ENCODE measurements at regions not wholly inside any gene's neighbourhood (a gene's known extent, or its start where the extent isn't known, plus 50 kb on each side); places are given as distances from the start of the nearest gene placed in this dataset.

DNA sequence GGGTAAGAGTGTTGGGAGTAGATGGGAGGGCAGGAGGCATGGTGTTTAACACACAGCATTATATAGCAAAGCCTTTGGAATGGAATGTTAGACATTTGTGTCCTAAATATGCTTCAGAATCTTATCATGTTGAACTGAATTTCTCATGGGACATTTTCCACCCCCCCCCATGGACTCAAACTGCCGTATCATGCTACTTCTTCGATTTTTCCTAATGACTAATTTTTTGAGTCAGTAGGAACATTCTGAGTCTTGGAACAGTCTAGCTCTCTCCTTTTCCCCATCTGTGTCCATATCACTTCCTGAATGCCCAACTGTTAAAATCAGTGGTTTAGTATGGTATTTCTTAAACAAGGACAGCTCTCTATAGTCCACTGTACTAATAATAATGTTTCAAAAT, 380.6 kb downstream of the TLE4 start:
- Histone ChIP-seq H3K9ac (ENCODE audit: control insufficient read depth, insufficient read depth, low read length) (no peak overlapping the region), H3K36me3 (ENCODE audit: control insufficient read depth in 2 of 2, insufficient read depth in 2 of 2, low read length in 1 of 2) (no peaks in the 10 kb centered on the region), H3K9me3 (replicated peaks; ENCODE audit: control insufficient read depth, insufficient read depth, low read length) (no peaks in the 10 kb centered on the region), H3K27me3 (replicated peaks in 1 of 2; ENCODE audit: control insufficient read depth in 2 of 2, insufficient read depth in 2 of 2, low read length in 1 of 2) (no peaks in the 10 kb centered on the region), H4K20me1 (ENCODE audit: control insufficient read depth, insufficient read depth) (no peaks in the 10 kb centered on the region), H2AFZ (ENCODE audit: control insufficient read depth, low read depth, low read length) (no peak overlapping the region), H3K79me2 (ENCODE audit: control insufficient read depth, insufficient read depth, low read length) (no peaks in the 10 kb centered on the region), H3K27ac (ENCODE audit: control insufficient read depth, insufficient read depth) (no peak overlapping the region), H3K4me3 (no peak overlapping the region), H3K4me2 (ENCODE audit: control insufficient read depth, insufficient read depth) (no peak overlapping the region), H3K4me1 (ENCODE audit: control insufficient read depth, insufficient read depth, low read length) (no peaks in the 10 kb centered on the region)
- ATAC-seq = no peak
- TF ChIP-seq NFXL1 (IDR thresholded peaks at IDR 0.05; ENCODE audit: borderline replicate concordance) (no peak), FOXM1 (IDR thresholded peaks at IDR 0.05; ENCODE audit: low read depth, low read length) (no peak), IKZF2 (IDR thresholded peaks at IDR 0.05) (no peak), WRNIP1 (IDR thresholded peaks at IDR 0.05; ENCODE audit: borderline replicate concordance, low read depth, low read length) (no peak), TAF1 (IDR thresholded peaks at IDR 0.05; ENCODE audit: borderline replicate concordance, low read depth, low read length) (no peak), POLR2AphosphoS2 (IDR thresholded peaks at IDR 0.05; ENCODE audit: low read depth, low read length) (no peak)
- TF ChIP-seq, protein P1, sequence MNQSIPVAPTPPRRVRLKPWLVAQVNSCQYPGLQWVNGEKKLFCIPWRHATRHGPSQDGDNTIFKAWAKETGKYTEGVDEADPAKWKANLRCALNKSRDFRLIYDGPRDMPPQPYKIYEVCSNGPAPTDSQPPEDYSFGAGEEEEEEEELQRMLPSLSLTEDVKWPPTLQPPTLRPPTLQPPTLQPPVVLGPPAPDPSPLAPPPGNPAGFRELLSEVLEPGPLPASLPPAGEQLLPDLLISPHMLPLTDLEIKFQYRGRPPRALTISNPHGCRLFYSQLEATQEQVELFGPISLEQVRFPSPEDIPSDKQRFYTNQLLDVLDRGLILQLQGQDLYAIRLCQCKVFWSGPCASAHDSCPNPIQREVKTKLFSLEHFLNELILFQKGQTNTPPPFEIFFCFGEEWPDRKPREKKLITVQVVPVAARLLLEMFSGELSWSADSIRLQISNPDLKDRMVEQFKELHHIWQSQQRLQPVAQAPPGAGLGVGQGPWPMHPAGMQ (IDR thresholded peaks at IDR 0.05; ENCODE audit: borderline replicate concordance) = no peak
- DNase-seq (ENCODE audit: low read depth, low spot score) = no peak
- ChIA-PET CTCF (no interaction called here), SMC1A (ENCODE audit: uncharacterized antibody, unreplicated experiment) (no interaction called here), RAD21 (ENCODE audit: unreplicated experiment) (interaction anchor here (0.7 kb wide), 1 partner anchor 222 kb away, joined by 3 read pairs; no protein-coding TSS in a partner anchor), POLR2A (no interaction called here)
- 86% methylated on average over 2 of the region's 2 CpGs for WGBS (ENCODE audit: insufficient coverage, insufficient replicate concordance, low lambda C conversion rate, missing lambda C conversion rate)
- no TSS peak for BruUV-seq (replicated peaks)
- no peak for FAIRE-seq
- in situ Hi-C loops (cut with MboI) (no loop called here), intact Hi-C loops (cut with micrococcal nuclease; ENCODE audit: unreplicated experiment) (no loop called here)

DNA sequence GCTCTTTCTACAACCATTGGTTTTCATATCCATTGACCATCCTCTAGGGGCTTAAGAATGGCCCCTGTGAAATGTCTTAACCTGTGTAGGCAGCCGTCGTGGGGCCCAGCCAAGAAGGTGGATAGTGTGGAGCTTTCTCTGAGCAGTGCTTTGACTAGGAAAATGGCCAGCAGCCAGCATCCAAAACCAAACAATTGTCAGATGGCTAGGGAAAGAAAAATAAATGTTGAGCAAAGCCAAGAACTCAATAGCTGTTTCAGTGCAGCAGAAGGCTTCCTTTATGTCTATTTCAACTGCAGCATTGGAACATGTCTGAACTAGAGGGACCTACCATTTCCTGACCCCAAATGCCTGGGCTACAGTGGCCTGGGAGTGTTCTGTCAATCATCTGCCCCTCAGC, 374.9 kb downstream of the TLE4 start:
- intact Hi-C loops (cut with micrococcal nuclease; ENCODE audit: unreplicated experiment) = no loop called here
- FAIRE-seq = no peak
- CTCF ChIA-PET = interaction anchor here (0.9 kb wide), 1 partner anchor 8 kb away, joined by 3 read pairs; no protein-coding TSS in a partner anchor
- TF ChIP-seq TBL1XR1 (IDR thresholded peaks at IDR 0.05; ENCODE audit: low read depth, low read length) (no peak), ASH2L (IDR thresholded peaks at IDR 0.05; ENCODE audit: borderline replicate concordance, low read depth) (no peak), ZBED1 (IDR thresholded peaks at IDR 0.05; ENCODE audit: borderline replicate concordance) (no peak), POLR2AphosphoS2 (IDR thresholded peaks at IDR 0.05; ENCODE audit: low read depth, low read length) (no peak), E2F4 (IDR thresholded peaks at IDR 0.05; ENCODE audit: low read depth, low read length) (no peak), MXI1 (IDR thresholded peaks at IDR 0.05; ENCODE audit: low read depth, low read length) (no peak), HDGF (IDR thresholded peaks at IDR 0.05) (no peak), SMAD1 (IDR thresholded peaks at IDR 0.05; ENCODE audit: low read depth, partially characterized antibody) (no peak), MEF2B (IDR thresholded peaks at IDR 0.05; ENCODE audit: partially characterized antibody, poor library complexity, severe bottlenecking) (no peak)
- TF ChIP-seq, protein P2, sequence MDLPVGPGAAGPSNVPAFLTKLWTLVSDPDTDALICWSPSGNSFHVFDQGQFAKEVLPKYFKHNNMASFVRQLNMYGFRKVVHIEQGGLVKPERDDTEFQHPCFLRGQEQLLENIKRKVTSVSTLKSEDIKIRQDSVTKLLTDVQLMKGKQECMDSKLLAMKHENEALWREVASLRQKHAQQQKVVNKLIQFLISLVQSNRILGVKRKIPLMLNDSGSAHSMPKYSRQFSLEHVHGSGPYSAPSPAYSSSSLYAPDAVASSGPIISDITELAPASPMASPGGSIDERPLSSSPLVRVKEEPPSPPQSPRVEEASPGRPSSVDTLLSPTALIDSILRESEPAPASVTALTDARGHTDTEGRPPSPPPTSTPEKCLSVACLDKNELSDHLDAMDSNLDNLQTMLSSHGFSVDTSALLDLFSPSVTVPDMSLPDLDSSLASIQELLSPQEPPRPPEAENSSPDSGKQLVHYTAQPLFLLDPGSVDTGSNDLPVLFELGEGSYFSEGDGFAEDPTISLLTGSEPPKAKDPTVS (IDR thresholded peaks at IDR 0.05; ENCODE audit: low read depth, low read length) = no peak

More for the DNA sequence above, 374.9 kb downstream of the TLE4 start:
- BruUV-seq (replicated peaks) = no TSS peak
- ChIA-PET SMC1A (ENCODE audit: uncharacterized antibody, unreplicated experiment) (interaction anchor here (1.1 kb wide), 1 partner anchor 12 kb away, joined by 3 read pairs; no protein-coding TSS in a partner anchor), RAD21 (ENCODE audit: unreplicated experiment) (interaction anchor here (0.7 kb wide), 1 partner anchor 468 kb away, joined by 3 read pairs; no protein-coding TSS in a partner anchor), POLR2A (no interaction called here)
- Histone ChIP-seq H3K79me2 (ENCODE audit: control insufficient read depth, insufficient read depth, low read length) (no peaks in the 10 kb centered on the region), H3K36me3 (ENCODE audit: control insufficient read depth in 2 of 2, insufficient read depth in 2 of 2, low read length in 1 of 2) (no peaks in the 10 kb centered on the region), H3K27ac (ENCODE audit: control insufficient read depth, insufficient read depth) (no peak overlapping the region), H2AFZ (ENCODE audit: control insufficient read depth, low read depth, low read length) (no peak overlapping the region), H3K9me3 (replicated peaks; ENCODE audit: control insufficient read depth, insufficient read depth, low read length) (no peaks in the 10 kb centered on the region), H3K4me3 (no peak overlapping the region), H3K4me1 (ENCODE audit: control insufficient read depth, insufficient read depth, low read length) (no peaks in the 10 kb centered on the region), H4K20me1 (ENCODE audit: control insufficient read depth, insufficient read depth) (no peaks in the 10 kb centered on the region), H3K9ac (ENCODE audit: control insufficient read depth, insufficient read depth, low read length) (no peak overlapping the region), H3K27me3 (replicated peaks in 1 of 2; ENCODE audit: control insufficient read depth in 2 of 2, insufficient read depth in 2 of 2, low read length in 1 of 2) (no peaks in the 10 kb centered on the region), H3K4me2 (ENCODE audit: control insufficient read depth, insufficient read depth) (no peak overlapping the region)
- in situ Hi-C loops (cut with MboI) = no loop called here
- ATAC-seq (no peak), DNase-seq (ENCODE audit: low read depth, low spot score) (no peak)
- 0% methylated on average over 2 of the region's 2 CpGs for WGBS (ENCODE audit: insufficient coverage, insufficient replicate concordance, low lambda C conversion rate, missing lambda C conversion rate)

Measured in GM12878 (cell line).